Hepatocyte (in vitro differentiated cells): ENCODE measurements at regions not wholly inside any gene's neighbourhood (a gene's known extent, or its start where the extent isn't known, plus 50 kb on each side); places are given as distances from the start of the nearest gene placed in this dataset.

Source experiments
- EZH2 ChIP-seq: fragments of 200-600 bp; sonication (generic); IDR thresholded peaks from 2 replicates; pipeline ENCODE4 v1.6.1; 2016; ENCODE audit warnings: antibody characterized with exemption, mild to moderate bottlenecking, borderline replicate concordance
- EZH2phosphoT487 ChIP-seq: fragments of 200-600 bp; sonication (generic); IDR thresholded peaks from one replicate; pipeline ENCODE4 v1.6.1; 2018; ENCODE audit warnings: antibody characterized with exemption, mild to moderate bottlenecking, low read depth, moderate library complexity; ENCODE audit not compliant: unreplicated experiment, severe bottlenecking
- TF ChIP-seq, protein P1 (sequence below): fragments of 200-600 bp; sonication (generic); IDR thresholded peaks from 2 replicates; pipeline ENCODE4 v1.5.1; 2016; ENCODE audit warnings: antibody characterized with exemption, mild to moderate bottlenecking; ENCODE audit not compliant: poor library complexity

DNA sequence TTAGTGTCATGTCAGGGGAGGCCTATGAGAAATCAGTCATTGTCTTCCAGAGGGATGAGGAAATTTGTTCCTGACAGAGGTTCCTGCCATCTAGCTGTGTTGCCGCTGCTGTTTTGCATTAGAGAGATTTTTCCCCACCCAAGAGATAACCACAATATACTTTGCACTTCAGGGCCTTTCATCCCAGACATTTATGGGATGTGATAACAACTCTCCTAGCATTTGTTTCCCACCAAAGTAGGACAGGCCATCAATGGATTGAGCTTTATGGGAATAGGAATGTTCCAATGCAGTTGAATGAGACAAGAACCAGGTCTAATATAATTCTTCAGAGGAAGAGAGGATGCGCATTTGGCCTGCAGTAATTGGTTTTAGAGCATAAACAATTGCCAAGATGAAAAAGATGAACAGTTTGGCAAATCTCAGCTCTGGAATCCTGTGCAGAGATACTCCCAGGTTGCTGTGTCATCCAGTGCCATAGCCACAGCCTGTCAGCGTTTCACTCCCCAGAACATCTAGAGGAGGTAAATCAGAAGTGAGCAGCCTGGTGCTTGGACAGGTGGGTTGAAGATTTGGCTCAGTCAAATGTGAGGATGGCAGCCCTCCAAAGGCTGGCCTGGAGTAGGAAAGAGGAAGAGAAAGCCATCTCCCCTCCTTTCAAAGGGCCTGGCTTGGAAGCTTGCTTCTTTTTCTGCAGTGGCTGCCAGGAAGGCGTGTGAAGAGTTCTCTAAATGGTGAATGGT is 93.7 kb upstream of the SETBP1 start:
- TF ChIP-seq, protein P1, sequence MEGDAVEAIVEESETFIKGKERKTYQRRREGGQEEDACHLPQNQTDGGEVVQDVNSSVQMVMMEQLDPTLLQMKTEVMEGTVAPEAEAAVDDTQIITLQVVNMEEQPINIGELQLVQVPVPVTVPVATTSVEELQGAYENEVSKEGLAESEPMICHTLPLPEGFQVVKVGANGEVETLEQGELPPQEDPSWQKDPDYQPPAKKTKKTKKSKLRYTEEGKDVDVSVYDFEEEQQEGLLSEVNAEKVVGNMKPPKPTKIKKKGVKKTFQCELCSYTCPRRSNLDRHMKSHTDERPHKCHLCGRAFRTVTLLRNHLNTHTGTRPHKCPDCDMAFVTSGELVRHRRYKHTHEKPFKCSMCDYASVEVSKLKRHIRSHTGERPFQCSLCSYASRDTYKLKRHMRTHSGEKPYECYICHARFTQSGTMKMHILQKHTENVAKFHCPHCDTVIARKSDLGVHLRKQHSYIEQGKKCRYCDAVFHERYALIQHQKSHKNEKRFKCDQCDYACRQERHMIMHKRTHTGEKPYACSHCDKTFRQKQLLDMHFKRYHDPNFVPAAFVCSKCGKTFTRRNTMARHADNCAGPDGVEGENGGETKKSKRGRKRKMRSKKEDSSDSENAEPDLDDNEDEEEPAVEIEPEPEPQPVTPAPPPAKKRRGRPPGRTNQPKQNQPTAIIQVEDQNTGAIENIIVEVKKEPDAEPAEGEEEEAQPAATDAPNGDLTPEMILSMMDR: no peak
- TF ChIP-seq EZH2 (no peak), EZH2phosphoT487 (no peak)
